ENCODE measurements at regions not wholly inside any gene's neighbourhood (a gene's known extent, or its start where the extent isn't known, plus 50 kb on each side); places are given as distances from the start of the nearest gene placed in this dataset.

- TF ChIP-seq POLR2A (IDR thresholded peaks at IDR 0.05) (no peak), CTCF (IDR thresholded peaks at IDR 0.05) (no peak)
Observed at GRCh38 chr1:99560207-99561040, 85.5 kb upstream of the PALMD start.

All from vagina (tissue), 2 donors.